ENCODE measurements at regions not wholly inside any gene's neighbourhood (a gene's known extent, or its start where the extent isn't known, plus 50 kb on each side); places are given as distances from the start of the nearest gene placed in this dataset.

DNA sequence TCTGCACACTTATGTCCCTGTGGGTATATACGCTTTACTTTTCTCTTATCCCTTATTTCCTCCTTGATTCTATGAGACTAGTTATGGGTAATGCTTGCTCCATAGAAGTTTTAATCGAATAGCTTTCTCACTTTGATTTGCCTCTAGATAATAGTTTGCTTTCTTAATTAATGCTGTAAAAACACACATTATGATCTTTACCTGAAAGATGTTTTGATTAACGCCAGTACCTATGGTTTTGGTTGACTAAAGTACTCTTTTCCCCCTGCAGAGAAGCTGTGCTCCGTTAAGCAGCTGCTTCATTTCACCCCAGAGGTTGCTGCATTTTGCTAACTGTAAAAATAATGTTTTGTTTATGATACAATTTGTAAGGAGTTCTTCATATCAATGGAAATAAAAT lies 362.3 kb downstream of the FLRT2 start:
- no peak overlapping the region for H3K4me3 ChIP-seq (replicated peaks in 1 of 3)

GRCh38 chr14:85883966-85884365 lies 354.0 kb downstream of the FLRT2 start:
- DNase-seq, result no peak
- Histone ChIP-seq H3K4me3 (replicated peaks in 1 of 3) (no peak overlapping the region), H3K4me1 (no peaks in the 10 kb centered on the region), H3K36me3 (no peaks in the 10 kb centered on the region), H3K27ac (no peak overlapping the region), H3K27me3 (no peaks in the 10 kb centered on the region), H3K9me3 (no peaks in the 10 kb centered on the region)
- TF ChIP-seq POLR2A (IDR thresholded peaks at IDR 0.05) (no peak), CTCF (IDR thresholded peaks at IDR 0.05) (no peak)
- intact Hi-C loops (cut with DNase I), result no loop called here
- WGBS, 2 donors, result 65 to 74% methylated on average over 4 of the region's 4 CpGs

More for the DNA sequence above, 362.3 kb downstream of the FLRT2 start:
- H3K27me3 ChIP-seq, result no peaks in the 10 kb centered on the region
- H3K36me3 ChIP-seq, result no peaks in the 10 kb centered on the region
- intact Hi-C loops (cut with DNase I), result no loop called here
- TF ChIP-seq CTCF (IDR thresholded peaks at IDR 0.05) (no peak), POLR2A (IDR thresholded peaks at IDR 0.05) (no peak)
- no peak for DNase-seq
- 53 to 61% methylated on average over 4 of the region's 4 CpGs for WGBS, 2 donors
- no peaks in the 10 kb centered on the region for H3K9me3 ChIP-seq
- H3K27ac ChIP-seq, result no peak overlapping the region
- no peaks in the 10 kb centered on the region for H3K4me1 ChIP-seq

DNA sequence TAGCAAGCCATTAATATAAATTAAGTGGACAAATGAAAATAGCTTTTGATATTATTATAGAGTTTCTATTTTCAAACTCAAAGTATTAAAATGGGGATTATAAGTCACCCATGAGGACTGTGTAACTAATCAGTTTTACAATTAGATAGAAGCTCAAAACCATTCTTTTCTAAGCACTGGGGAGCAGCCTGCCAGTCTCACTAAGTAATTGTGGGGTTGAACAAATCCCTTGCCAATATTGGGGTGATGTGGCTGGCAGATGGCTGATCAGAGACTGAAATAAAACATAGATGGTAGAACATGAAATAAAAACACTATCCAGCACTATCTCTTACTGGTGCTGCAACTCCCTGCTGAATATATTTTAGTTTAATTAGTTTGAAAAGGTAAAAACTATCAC lies 353.2 kb downstream of the FLRT2 start:
- intact Hi-C loops (cut with DNase I), result no loop called here
- no peak for DNase-seq

DNA sequence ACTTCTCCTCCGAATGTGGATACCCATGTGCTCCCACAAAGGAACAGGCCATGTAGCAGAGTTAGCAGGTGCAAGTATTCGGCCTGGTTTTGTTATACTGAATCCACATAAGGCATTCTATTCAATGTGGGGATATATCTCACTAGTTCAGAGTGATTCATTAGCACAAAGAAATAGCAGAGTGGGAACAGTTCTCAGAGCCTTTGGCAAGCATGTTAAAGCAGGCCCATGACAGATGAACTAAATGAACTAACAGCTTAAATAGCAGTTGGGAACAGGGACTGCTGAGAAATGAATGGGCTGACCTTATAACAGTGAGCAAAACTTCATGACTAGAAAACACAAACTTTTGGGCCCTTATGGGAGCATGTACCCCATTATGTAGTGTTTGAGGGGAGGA lies 352.0 kb downstream of the FLRT2 start:
- intact Hi-C loops (cut with DNase I), result no loop called here
- no peak for DNase-seq
- WGBS, 2 donors, result 94 to 98% methylated on average over 2 of the region's 2 CpGs
- Histone ChIP-seq H3K4me1 (no peaks in the 10 kb centered on the region), H3K4me3 (replicated peaks in 1 of 3) (no peak overlapping the region), H3K9me3 (no peaks in the 10 kb centered on the region), H3K27me3 (no peaks in the 10 kb centered on the region), H3K36me3 (no peaks in the 10 kb centered on the region), H3K27ac (no peak overlapping the region)
- TF ChIP-seq POLR2A (IDR thresholded peaks at IDR 0.05) (no peak), CTCF (IDR thresholded peaks at IDR 0.05) (no peak)

More for the DNA sequence above, 353.2 kb downstream of the FLRT2 start:
- Histone ChIP-seq H3K9me3 (no peaks in the 10 kb centered on the region), H3K27me3 (no peaks in the 10 kb centered on the region), H3K36me3 (no peaks in the 10 kb centered on the region), H3K4me3 (replicated peaks in 1 of 3) (no peak overlapping the region), H3K27ac (no peak overlapping the region), H3K4me1 (no peaks in the 10 kb centered on the region)
- TF ChIP-seq CTCF (IDR thresholded peaks at IDR 0.05) (no peak), POLR2A (IDR thresholded peaks at IDR 0.05) (no peak)

DNA sequence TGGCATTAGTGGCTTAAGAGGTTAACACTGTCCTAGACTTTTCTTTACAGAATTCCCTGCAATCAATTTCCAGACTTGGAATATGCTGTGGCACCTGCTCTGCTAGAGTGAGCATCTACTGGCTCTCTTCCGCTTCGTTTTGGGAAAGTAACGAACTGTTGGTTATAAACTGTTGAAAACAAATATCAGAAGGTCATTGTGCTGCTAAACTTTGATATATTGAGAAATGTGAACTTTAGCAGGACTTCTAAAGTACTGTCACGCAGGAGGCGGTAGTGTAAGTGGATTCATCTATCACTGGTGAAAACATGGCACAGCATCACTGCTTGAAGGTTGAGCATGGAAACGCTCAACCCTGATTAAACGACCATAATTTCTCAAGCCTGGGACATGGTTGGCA lies 348.9 kb downstream of the FLRT2 start:
- Histone ChIP-seq H3K4me3 (replicated peaks in 1 of 3) (no peak overlapping the region), H3K9me3 (no peaks in the 10 kb centered on the region), H3K27ac (no peak overlapping the region), H3K4me1 (no peaks in the 10 kb centered on the region), H3K36me3 (no peaks in the 10 kb centered on the region), H3K27me3 (no peaks in the 10 kb centered on the region)
- 89 to 91% methylated on average over 7 of the region's 7 CpGs for WGBS, 2 donors
- no peak for DNase-seq
- TF ChIP-seq POLR2A (IDR thresholded peaks at IDR 0.05), result no peak
- no peak for TF ChIP-seq CTCF (IDR thresholded peaks at IDR 0.05)
- intact Hi-C loops (cut with DNase I), result no loop called here

Data from thyroid gland (tissue), 4 donors.